ENCODE measurements at regions not wholly inside any gene's neighbourhood (a gene's known extent, or its start where the extent isn't known, plus 50 kb on each side); places are given as distances from the start of the nearest gene placed in this dataset.
"Not testable (repeated sequence)": the region's sequence is repeated elsewhere in the genome, so short reads cannot be mapped to it uniquely, and the experiment has no call there.

DNA sequence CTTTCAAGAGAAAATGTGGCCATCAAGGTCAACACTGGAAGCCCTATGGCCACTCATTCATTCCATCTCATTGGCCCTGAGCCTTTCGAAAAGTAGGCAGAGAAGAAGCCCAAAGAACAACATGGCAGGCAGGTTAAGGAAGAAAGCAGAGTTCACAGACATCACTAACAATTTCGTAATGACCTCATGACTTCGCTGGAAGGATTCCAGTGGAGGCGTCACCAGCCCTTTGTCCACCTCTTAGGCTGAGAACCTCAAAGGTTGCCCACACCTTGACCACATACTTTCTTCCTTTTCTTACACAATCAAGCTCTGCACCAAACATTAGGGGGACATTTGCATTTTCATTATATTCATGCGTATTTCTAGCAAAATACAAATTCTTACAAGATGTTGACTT is 252.4 kb upstream of the PLGLB2 start:
- H3K4me3 ChIP-seq (ENCODE audit: low read depth, low read length); DNase-seq (ENCODE audit: low read depth): not testable (repeated sequence)

DNA sequence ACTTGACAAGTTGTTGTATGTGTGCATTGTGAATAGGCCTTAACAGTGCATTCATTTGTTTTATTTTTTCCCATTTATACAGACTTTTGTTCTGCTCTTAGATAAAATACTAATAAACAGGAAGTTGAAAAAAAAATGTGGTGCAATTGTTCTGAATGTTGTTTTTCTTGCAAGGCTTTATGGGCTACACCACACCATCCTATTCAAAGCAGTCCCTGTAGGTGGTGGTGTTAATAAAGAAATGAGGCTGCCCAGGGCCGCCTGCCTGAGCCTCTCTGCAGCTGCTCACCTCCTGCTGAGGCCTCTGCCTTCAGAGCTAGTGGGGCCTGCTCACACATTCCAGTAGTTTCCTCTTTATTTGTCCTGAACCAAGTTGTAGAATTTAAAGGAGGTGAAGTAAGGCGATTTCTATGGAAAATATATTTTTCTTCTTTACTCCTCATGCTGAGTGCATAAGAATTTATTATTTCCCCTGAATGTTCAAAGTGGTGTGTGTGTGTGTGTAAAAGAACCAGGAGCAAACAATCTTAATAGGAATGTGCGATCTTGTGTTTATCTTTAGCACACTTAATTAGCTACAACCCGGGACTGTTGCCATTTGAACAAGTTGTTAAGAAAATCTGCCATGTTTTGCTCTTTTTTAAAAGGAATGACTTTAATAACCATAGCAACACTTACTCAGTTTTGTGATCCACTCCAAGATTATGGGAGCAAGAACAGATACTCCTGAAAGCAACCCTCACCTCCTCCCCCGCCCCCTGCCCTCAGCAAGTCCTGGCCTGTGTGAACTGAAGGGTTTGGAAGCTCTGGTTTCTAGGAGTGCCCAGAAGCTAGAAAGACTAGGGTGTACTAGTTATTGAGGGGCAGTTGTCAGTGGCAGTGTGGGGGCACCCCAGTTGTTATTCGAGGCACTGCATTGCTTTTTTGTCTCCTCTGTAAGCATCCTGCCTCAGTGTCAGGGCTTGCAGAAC is 251.6 kb upstream of the PLGLB2 start:
- TF ChIP-seq, protein P1, sequence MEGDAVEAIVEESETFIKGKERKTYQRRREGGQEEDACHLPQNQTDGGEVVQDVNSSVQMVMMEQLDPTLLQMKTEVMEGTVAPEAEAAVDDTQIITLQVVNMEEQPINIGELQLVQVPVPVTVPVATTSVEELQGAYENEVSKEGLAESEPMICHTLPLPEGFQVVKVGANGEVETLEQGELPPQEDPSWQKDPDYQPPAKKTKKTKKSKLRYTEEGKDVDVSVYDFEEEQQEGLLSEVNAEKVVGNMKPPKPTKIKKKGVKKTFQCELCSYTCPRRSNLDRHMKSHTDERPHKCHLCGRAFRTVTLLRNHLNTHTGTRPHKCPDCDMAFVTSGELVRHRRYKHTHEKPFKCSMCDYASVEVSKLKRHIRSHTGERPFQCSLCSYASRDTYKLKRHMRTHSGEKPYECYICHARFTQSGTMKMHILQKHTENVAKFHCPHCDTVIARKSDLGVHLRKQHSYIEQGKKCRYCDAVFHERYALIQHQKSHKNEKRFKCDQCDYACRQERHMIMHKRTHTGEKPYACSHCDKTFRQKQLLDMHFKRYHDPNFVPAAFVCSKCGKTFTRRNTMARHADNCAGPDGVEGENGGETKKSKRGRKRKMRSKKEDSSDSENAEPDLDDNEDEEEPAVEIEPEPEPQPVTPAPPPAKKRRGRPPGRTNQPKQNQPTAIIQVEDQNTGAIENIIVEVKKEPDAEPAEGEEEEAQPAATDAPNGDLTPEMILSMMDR (conservative IDR thresholded peaks at IDR 0.05; ENCODE audit: low read depth, low read length): peak; percentile 12
- DNase-seq (ENCODE audit: low read depth): peak; percentile 88
- not testable (repeated sequence) for H3K4me3 ChIP-seq (ENCODE audit: low read depth, low read length)

DNA sequence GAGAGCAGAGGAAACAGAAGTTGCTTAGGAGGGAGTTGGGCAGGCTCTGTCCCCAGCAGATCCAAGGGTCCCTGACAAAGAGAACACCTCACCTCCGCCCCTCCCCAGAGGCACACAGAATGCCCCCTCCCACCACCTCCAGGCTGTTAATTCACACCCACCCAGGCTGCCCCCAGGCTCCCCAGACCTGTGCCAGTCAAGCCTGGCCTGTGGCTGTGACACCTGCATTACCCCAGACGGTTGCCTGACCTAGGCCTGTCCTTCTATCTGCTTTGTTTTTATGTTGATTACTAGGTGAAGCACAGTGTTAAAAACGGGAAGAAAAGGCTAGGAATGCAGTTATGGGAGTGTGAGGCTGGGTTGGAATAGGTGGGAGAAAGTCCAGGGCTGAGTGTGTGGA is 250.8 kb upstream of the PLGLB2 start:
- not testable (repeated sequence) for DNase-seq (ENCODE audit: low read depth); H3K4me3 ChIP-seq (ENCODE audit: low read depth, low read length)

- not testable (repeated sequence) for DNase-seq (ENCODE audit: low read depth); H3K4me3 ChIP-seq (ENCODE audit: low read depth, low read length)
Measured at GRCh38 chr2:87497700-87498099, 250.2 kb upstream of the PLGLB2 start.

DNA sequence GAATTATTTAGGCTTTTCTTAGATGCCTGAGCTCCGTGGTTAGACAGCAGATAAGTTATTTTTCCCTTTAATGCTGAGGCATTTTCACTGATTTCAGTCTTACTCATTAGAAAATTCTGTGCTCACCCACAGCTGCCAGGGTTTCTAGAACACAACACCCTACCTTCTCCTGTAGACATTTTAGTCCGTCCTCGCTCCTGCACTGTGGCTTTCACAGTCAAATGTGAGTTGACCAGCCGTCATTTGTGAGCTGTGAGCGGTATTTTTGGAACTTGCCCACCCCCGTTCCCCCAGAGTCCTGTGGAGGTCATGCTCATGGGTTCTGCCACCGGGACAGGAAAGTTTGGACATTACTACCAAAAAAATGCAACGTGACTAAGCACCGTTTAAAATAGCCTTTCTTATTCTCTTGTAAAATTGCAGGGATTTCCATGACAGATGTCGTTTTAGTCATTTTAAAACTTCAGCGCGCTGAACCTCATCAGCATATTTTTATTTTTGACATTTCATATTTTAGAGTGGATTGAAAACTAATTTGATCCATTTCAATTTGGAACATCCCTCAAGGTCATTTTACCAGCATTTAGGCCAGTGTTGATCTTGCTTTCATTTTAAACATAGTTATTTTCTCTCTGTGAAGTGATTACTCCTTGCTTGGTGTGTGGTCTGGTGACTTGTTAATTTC is 249.6 kb upstream of the PLGLB2 start:
- not testable (repeated sequence) for DNase-seq (ENCODE audit: low read depth); H3K4me3 ChIP-seq (ENCODE audit: low read depth, low read length)

DNA sequence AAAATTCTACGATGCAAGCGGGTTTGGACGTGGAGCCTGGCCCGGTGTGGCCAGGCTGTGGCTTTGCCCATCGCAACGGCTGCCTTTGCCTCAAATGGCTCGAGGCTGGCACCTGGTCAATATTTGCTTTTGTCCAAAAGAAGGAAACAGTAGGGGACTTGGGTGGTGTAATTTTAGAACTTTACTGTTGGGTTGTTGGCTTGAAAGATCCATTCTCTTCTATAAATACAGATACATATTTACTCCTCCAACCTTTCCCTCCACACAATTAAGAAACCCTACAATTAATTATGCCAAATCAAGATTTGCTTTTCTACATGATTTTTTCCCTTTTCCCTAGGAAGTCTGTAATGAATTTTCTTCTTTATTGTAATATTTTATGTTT is 249.0 kb upstream of the PLGLB2 start:
- not testable (repeated sequence) for H3K4me3 ChIP-seq (ENCODE audit: low read depth, low read length); DNase-seq (ENCODE audit: low read depth)

DNA sequence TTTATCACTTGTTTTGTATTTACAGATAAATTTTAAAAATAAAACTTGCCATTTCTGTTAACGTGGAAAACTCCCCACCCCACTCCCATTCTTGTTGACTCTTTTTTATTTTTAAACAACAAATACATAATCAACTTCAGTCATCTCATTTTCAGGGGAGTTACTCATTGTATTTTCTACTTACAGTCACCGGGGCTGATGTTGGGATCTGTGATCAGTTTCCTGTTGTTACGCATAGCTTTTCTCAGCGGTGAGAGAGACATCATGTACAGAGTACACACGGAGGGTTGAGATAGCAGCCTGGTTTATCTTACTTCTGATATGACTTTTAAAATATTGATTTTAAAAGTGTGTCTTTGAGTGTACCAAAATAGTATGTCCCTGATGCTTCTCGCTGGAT is 248.0 kb upstream of the PLGLB2 start:
- not testable (repeated sequence) for H3K4me3 ChIP-seq (ENCODE audit: low read depth, low read length); DNase-seq (ENCODE audit: low read depth)

- not testable (repeated sequence) for H3K4me3 ChIP-seq (ENCODE audit: low read depth, low read length); DNase-seq (ENCODE audit: low read depth)
Measured at GRCh38 chr2:87500421-87500820, 247.5 kb upstream of the PLGLB2 start.

DNA sequence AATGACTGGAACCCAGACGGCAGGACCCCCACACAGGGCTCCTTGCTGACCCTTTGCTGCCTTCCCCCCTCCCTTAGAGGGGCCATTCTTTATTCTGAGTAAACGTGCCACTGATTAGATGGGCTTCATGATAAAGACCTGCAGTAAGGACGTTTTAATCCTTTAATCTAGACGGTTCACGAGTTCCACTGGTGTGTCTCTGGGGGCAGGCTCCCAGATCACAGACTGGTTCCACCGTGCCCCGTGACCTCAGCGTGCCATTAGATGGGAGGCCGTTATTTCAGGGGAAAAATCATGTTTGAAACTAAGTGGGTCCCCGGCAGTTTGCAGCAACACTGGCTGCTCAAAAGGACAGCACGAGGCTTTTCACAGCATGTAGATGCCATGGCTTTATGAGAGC is 246.9 kb upstream of the PLGLB2 start:
- DNase-seq (ENCODE audit: low read depth); H3K4me3 ChIP-seq (ENCODE audit: low read depth, low read length): not testable (repeated sequence)

- TF ChIP-seq, protein P1 (conservative IDR thresholded peaks at IDR 0.05; ENCODE audit: low read depth, low read length): peak; percentile 31
- DNase-seq (ENCODE audit: low read depth); H3K4me3 ChIP-seq (ENCODE audit: low read depth, low read length): not testable (repeated sequence)
Measured at GRCh38 chr2:87502948-87503347, 244.9 kb upstream of the PLGLB2 start.

GRCh38 chr2:87505239-87505638 is 242.6 kb upstream of the PLGLB2 start:
- not testable (repeated sequence) for H3K4me3 ChIP-seq (ENCODE audit: low read depth, low read length)

GRCh38 chr2:87505909-87506308 is 242.0 kb upstream of the PLGLB2 start:
- not testable (repeated sequence) for H3K4me3 ChIP-seq (ENCODE audit: low read depth, low read length); DNase-seq (ENCODE audit: low read depth)

More at GRCh38 chr2:87505239-87505638, 242.6 kb upstream of the PLGLB2 start:
- not testable (repeated sequence) for DNase-seq (ENCODE audit: low read depth)

DNA sequence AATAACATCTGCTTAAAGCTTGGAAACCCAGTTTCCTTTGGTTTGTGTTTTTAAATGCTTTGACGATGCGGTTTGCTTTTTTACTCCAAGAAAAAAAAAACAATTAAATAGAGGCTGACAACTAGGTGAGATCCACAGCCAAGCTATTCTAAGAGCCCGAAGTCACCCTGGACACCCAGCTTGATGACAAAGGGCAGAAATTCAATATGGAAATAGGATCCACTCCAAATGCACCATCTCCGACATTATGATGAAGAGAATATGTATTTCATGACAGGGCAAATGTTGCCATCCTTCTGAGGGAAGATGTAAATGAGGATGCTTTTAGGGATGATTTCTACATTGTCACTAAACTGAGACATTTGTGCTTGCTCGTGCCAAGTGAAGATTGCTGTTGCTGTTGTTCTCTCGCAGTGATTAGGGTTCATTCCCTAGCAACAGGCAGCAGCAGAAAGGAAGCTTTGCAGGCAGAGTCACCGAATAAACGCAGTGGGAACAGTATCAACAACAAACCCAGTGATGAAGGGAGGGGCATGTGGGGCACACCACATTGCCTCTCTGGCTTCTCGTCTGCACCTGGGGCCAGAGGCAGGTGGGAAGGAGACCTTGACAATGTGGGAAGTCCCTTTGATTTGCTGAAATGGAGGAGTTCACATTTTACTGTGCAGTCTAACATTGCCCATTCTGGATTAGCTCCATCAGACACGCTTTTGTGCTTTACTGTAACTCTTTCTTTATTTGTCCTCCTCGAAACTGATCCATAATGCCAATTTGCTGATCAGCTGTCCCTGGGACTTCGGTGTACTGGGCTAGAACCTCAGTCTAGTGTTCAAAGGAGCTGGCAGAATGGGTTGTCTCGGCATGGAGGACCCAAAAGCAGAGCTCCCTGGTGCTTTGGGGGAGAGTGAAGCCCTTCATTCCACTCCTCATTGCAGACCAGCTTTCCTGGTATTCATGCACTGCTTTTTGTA is 240.2 kb upstream of the PLGLB2 start:
- not testable (repeated sequence) for DNase-seq (ENCODE audit: low read depth); H3K4me3 ChIP-seq (ENCODE audit: low read depth, low read length)

- not testable (repeated sequence) for DNase-seq (ENCODE audit: low read depth)
Measured at GRCh38 chr2:87511195-87511778, 236.6 kb upstream of the PLGLB2 start.

DNA sequence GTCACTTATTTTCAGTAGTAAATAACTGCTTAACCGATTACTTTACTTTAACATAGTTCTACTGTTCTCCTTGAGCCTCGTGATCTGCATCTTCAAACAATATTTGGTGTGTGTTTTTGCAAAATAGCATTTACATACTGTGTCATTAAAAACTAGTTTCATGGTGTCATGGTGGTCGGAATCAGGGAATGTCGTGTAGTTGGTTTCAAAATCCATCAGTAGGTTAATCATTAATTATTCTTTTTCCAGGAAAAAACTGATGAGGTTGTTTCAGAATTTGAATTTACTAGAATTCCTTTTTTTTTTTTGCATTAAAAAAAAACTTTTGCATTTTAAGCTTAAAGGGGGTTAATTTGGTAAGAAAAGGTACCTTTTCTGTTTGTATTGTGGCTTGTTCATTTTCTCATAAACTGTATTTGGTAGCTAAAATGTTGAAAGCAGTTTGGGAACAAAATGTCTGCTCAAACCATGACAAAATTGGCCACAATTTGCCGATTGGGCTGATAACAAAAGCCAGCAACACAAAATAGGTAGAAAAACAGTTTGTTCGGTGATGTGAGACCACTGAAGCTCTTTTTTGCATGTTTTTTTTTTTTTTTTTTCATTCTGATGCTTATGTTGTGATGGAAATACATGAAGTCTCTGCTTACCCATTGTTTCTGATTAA is 234.9 kb upstream of the PLGLB2 start:
- H3K4me3 ChIP-seq (ENCODE audit: low read depth, low read length); DNase-seq (ENCODE audit: low read depth): not testable (repeated sequence)

More at GRCh38 chr2:87511195-87511778, 236.6 kb upstream of the PLGLB2 start:
- not testable (repeated sequence) for H3K4me3 ChIP-seq (ENCODE audit: low read depth, low read length)
